GM23338 (cell line): ENCODE measurements at regions not wholly inside any gene's neighbourhood (a gene's known extent, or its start where the extent isn't known, plus 50 kb on each side); places are given as distances from the start of the nearest gene placed in this dataset.

Experiments
- CREB1 ChIP-seq: fragments of 250-450 bp; sonication (Bioruptor Pico); IDR thresholded peaks from 2 replicates; pipeline ENCODE4 v1.5.0; 2020; ENCODE audit warnings: low read depth, mild to moderate bottlenecking, moderate library complexity
- ETS1 ChIP-seq: IDR thresholded peaks from 2 replicates; pipeline ENCODE4 v1.6.1; 2016; ENCODE audit warnings: antibody characterized with exemption
- EZH2 ChIP-seq: fragments of 200-600 bp; sonication (generic); IDR thresholded peaks from one replicate; pipeline ENCODE4 v1.8.0; 2017; ENCODE audit warnings: antibody characterized with exemption, mild to moderate bottlenecking, low read depth; ENCODE audit not compliant: unreplicated experiment
- EZH2phosphoT487 ChIP-seq: fragments of 200-600 bp; sonication (generic); IDR thresholded peaks from one replicate; pipeline ENCODE4 v1.8.1; 2018; ENCODE audit warnings: antibody characterized with exemption; ENCODE audit not compliant: unreplicated experiment
- JUNB ChIP-seq: IDR thresholded peaks from one replicate; pipeline ENCODE4 v1.6.1; 2016; ENCODE audit warnings: antibody characterized with exemption; ENCODE audit not compliant: unreplicated experiment
- POLR2AphosphoS5 ChIP-seq: IDR thresholded peaks from 2 replicates; pipeline ENCODE4 v1.6.1; 2016; ENCODE audit warnings: antibody characterized with exemption, low read depth
- ZNF114 ChIP-seq: fragments of 250-450 bp; sonication (Bioruptor Pico); IDR thresholded peaks from 2 replicates; pipeline ENCODE4 v1.5.0; 2020; ENCODE audit warnings: mild to moderate bottlenecking, moderate library complexity
- ZNF331 ChIP-seq: fragments of 250-450 bp; sonication (Bioruptor Pico); IDR thresholded peaks from 2 replicates; pipeline ENCODE4 v1.5.0; 2020; ENCODE audit warnings: low read depth, mild to moderate bottlenecking, moderate library complexity
- TF ChIP-seq, protein P1 (sequence below): IDR thresholded peaks from one replicate; pipeline ENCODE4 v1.6.1; 2018; ENCODE audit warnings: antibody characterized with exemption; ENCODE audit not compliant: unreplicated experiment
- TF ChIP-seq, protein P2 (sequence below), 2 experiments: fragments of 200-600 bp in 1 of 2; sonication (generic) in 1 of 2; conservative IDR thresholded peaks; 2 replicates each; pipeline versions ENCODE4 v1.5.1 to v1.6.1; 2016 to 2017; ENCODE audit warnings: antibody characterized with exemption in 2 of 2, low read depth in 2 of 2, mild to moderate bottlenecking in 2 of 2, moderate library complexity in 1 of 2

DNA sequence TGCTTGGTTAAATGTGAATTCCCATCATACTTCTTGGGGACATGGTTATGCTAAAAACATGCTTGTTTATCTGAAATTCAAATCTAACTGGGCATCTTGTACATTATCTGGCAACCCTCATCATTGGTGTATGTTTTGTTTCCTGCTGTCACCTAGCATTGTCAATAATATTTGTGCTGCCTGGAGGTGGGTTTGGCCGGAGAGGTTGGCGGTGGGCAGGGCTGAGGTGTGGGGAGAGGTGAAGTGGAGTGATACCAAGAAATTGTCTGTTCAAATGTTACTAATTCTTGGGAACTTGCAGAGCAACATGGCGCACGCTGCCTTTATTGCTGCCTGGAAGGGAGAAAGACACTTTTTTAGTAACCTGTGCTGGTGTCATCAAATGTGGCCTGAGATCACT lies 280.5 kb downstream of the VRK1 start:
- TF ChIP-seq EZH2 (no peak), POLR2AphosphoS5 (no peak), CREB1 (CRISPR knock-in tag) (no peak), EZH2phosphoT487 (no peak), ZNF331 (CRISPR knock-in tag) (no peak), ETS1 (no peak), ZNF114 (CRISPR knock-in tag) (no peak), JUNB (no peak)
- TF ChIP-seq, protein P1, sequence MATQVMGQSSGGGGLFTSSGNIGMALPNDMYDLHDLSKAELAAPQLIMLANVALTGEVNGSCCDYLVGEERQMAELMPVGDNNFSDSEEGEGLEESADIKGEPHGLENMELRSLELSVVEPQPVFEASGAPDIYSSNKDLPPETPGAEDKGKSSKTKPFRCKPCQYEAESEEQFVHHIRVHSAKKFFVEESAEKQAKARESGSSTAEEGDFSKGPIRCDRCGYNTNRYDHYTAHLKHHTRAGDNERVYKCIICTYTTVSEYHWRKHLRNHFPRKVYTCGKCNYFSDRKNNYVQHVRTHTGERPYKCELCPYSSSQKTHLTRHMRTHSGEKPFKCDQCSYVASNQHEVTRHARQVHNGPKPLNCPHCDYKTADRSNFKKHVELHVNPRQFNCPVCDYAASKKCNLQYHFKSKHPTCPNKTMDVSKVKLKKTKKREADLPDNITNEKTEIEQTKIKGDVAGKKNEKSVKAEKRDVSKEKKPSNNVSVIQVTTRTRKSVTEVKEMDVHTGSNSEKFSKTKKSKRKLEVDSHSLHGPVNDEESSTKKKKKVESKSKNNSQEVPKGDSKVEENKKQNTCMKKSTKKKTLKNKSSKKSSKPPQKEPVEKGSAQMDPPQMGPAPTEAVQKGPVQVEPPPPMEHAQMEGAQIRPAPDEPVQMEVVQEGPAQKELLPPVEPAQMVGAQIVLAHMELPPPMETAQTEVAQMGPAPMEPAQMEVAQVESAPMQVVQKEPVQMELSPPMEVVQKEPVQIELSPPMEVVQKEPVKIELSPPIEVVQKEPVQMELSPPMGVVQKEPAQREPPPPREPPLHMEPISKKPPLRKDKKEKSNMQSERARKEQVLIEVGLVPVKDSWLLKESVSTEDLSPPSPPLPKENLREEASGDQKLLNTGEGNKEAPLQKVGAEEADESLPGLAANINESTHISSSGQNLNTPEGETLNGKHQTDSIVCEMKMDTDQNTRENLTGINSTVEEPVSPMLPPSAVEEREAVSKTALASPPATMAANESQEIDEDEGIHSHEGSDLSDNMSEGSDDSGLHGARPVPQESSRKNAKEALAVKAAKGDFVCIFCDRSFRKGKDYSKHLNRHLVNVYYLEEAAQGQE = no peak
- TF ChIP-seq, protein P2, sequence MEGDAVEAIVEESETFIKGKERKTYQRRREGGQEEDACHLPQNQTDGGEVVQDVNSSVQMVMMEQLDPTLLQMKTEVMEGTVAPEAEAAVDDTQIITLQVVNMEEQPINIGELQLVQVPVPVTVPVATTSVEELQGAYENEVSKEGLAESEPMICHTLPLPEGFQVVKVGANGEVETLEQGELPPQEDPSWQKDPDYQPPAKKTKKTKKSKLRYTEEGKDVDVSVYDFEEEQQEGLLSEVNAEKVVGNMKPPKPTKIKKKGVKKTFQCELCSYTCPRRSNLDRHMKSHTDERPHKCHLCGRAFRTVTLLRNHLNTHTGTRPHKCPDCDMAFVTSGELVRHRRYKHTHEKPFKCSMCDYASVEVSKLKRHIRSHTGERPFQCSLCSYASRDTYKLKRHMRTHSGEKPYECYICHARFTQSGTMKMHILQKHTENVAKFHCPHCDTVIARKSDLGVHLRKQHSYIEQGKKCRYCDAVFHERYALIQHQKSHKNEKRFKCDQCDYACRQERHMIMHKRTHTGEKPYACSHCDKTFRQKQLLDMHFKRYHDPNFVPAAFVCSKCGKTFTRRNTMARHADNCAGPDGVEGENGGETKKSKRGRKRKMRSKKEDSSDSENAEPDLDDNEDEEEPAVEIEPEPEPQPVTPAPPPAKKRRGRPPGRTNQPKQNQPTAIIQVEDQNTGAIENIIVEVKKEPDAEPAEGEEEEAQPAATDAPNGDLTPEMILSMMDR (conservative IDR thresholded peaks at IDR 0.05; ENCODE audit: low read depth in 2 of 2) = no peak
